GM18505 (cell line): ENCODE measurements at regions not wholly inside any gene's neighbourhood (a gene's known extent, or its start where the extent isn't known, plus 50 kb on each side); places are given as distances from the start of the nearest gene placed in this dataset.
"Not testable (repeated sequence)": the region's sequence is repeated elsewhere in the genome, so short reads cannot be mapped to it uniquely, and the experiment has no call there.

Source experiments
- ATAC-seq: cut with Tn5 transposase; IDR thresholded peaks from one replicate; pipeline ENCODE4 v1.9.1; 2021; ENCODE audit not compliant: unreplicated experiment
- POLR2A ChIP-seq: IDR thresholded peaks from 4 replicates; pipeline ENCODE4 v1.6.1; 2011; ENCODE audit warnings: borderline replicate concordance; ENCODE audit not compliant: insufficient read depth, insufficient read length; ENCODE audit errors: extremely low read depth

DNA sequence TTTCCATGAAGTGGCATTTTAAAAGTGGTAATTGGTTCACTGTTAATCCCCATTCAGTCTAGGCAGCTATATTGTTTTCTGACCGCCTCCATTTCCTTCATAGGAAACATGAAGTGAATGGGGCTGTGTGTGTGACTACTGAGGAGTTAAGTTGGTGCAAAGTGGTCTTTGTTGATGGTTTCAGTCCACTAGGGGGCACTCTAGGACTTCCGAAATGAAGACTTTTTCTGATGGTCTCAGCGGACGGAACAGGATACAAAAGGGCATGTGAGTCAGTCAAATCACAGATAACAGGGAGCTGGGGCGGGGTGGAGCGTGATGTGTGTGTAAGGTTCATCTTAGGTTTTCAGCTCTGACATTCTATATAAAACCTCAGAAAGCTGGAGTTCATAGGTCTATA, 240.1 kb upstream of the OR4E1 start:
- no peak for ATAC-seq
- TF ChIP-seq POLR2A, result no peak

DNA sequence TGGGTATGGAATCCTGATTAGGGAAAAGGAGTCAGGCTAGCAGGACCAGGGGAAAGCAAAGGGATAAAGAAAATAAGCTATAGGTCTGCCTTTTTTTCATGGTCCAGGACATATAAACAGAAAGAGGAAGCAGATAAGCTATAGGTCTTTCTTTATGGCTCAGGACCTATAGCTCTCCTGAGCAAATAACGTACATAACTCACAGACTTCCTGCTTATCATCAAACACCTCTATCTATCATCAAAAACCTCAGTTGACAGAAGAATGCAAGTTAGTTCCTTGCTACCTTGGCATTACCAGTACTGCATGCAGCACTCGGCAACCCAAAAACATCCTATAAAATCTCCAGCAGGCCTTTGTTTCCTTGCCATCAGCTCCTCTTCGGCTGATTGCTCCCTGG, 238.7 kb upstream of the OR4E1 start:
- no peak for ATAC-seq
- TF ChIP-seq POLR2A, result no peak

- no peak for ATAC-seq
- no peak for TF ChIP-seq POLR2A
Observed at GRCh38 chr14:21911877-21912276, 238.3 kb upstream of the OR4E1 start.

GRCh38 chr14:21910260-21910659, 236.6 kb upstream of the OR4E1 start:
- ATAC-seq, result no peak
- TF ChIP-seq POLR2A, result no peak

DNA sequence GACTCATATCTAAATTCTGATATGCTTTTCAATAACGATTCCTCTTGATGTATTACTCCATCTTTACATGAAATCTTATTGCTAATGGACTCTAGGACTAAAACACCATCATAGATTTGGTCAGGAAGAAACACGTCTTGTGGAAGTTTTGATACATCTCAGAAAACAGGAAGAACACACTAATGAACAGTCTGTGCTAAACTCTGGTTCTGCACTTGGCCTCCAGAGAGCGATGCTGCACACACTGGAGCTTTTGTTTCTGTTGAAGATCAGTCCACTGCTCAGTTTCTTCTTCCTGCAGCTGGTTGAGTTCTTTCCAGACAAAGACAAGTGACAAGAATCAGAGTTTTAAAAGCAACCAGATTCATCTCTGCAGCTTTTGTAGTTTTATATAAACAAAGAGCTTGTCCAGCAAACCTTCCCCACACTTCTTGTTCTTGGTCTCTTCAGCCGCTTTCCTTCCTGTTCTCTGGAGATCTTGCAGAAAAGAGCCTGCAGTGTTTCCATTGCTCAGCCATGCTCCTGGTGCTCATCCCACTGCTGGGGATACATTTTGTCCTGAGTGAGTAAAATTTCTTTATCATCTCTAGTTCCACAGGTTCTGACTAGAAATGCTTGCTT, 229.1 kb upstream of the OR4E1 start:
- no peak for TF ChIP-seq POLR2A
- no peak for ATAC-seq

DNA sequence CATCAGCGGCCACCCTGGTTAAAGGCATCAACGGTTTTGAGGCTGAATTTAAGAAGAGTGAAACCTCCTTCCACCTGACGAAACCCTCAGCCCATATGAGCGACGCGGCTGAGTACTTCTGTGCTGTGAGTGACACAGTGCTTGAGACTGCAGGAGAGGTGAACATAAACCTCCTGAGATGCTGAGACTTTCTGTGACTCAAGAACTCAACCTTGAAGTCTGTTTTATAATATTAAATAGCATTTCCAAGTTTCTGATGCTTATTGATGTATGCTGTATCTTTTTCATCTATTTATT, 221.2 kb upstream of the OR4E1 start:
- ATAC-seq, result not testable (repeated sequence)

GRCh38 chr14:21894003-21894897, 220.6 kb upstream of the OR4E1 start:
- no peak for TF ChIP-seq POLR2A
- ATAC-seq, result no peak

GRCh38 chr14:21891921-21892320, 218.3 kb upstream of the OR4E1 start:
- no peak for ATAC-seq
- TF ChIP-seq POLR2A, result no peak

DNA sequence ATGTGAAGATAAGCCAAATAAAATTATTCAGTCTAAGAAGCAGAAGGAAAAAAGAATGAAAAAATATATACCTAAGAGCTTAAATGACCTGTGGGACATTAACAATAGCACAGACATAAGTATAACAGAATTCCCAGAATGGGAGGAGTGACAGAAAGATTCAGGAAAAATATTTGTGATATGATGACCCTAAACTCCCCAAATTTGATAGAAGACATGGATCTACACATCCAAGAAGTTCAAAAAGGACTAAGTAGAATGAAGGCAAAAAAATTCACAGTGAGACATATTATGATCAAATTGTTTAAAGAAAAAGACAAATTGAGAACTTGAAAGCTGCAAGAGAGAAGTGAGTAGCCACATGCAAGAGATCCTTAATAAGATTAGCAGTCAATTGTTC, 211.4 kb upstream of the OR4E1 start:
- ATAC-seq, result no peak
- no peak for TF ChIP-seq POLR2A

- no peak for ATAC-seq
- TF ChIP-seq POLR2A, result no peak
Observed at GRCh38 chr14:21882226-21882625, 208.6 kb upstream of the OR4E1 start.

GRCh38 chr14:21880918-21881317, 207.3 kb upstream of the OR4E1 start:
- no peak for TF ChIP-seq POLR2A
- no peak for ATAC-seq

DNA sequence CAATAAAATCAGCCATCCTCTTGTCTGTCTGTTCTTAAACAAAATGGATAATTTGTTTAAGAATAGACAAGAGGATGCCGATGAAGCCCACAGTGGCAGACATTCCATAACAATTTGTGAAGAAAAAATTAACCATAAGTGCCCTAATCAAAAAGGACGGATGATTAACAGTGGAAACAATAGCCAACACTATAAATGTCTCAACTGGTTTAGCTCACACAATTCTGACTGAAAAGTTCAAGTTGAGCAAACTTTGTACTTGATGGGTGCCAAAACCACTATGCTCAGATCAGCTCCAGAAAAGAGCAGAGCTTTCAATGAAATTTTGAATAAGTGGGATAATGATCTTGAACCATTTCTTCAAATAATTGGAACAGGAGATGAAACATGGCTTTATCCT, 202.2 kb upstream of the OR4E1 start:
- no peak for TF ChIP-seq POLR2A
- no peak for ATAC-seq

GRCh38 chr14:21874946-21875345, 201.3 kb upstream of the OR4E1 start:
- TF ChIP-seq POLR2A, result no peak
- ATAC-seq, result no peak

- no peak for TF ChIP-seq POLR2A
- ATAC-seq, result no peak
Observed at GRCh38 chr14:21874167-21874566, 200.5 kb upstream of the OR4E1 start.
